B cell (primary cell): ENCODE measurements at regions not wholly inside any gene's neighbourhood (a gene's known extent, or its start where the extent isn't known, plus 50 kb on each side); places are given as distances from the start of the nearest gene placed in this dataset.

Source experiments
- ATAC-seq: fragments of 200-7000 bp; cut with Tn5 transposase; one replicate; pipeline ENCODE4 v1.10.0; 2021; ENCODE audit warnings: low read depth, mild to moderate bottlenecking, moderate number of reproducible peaks, moderate library complexity
- CTCF ChIA-PET: fragments of 350-600 bp; sonication (Branson Sonifier 250); formaldehyde crosslinking; loops from one replicate; lab custom pipeline; 2021; ENCODE audit warnings: antibody characterized with exemption, inconsistent platforms; lab: Charles Lee
- POLR2A ChIA-PET: fragments of 350-600 bp; sonication (Branson Sonifier 250); formaldehyde crosslinking; loops from one replicate; lab custom pipeline; 2021; ENCODE audit warnings: antibody characterized with exemption; lab: Charles Lee
- DNase-seq: peaks from one replicate; pipeline ENCODE4 v3.0.0; 2013
- H2AFZ ChIP-seq: 2 replicates; pipeline ENCODE4 v1.6.1; 2012; ENCODE audit warnings: mild to moderate bottlenecking, low read depth, low read length; ENCODE audit not compliant: insufficient read depth, poor library complexity, severe bottlenecking
- H3K27ac ChIP-seq, 2 donors: 1 replicate in 1 of 2; 2 replicates in 1 of 2; pipeline ENCODE4 v1.5.1; 2012 to 2013; ENCODE audit warnings: low read length in 2 of 2, mild to moderate bottlenecking in 2 of 2, moderate library complexity in 1 of 2
- H3K27me3 ChIP-seq, 4 experiments: fragments of 200-600 bp in 1 of 4; sonication (generic) in 1 of 4; replicated peaks in 1 of 4; 1 replicate in 2 of 4; 2 replicates in 2 of 4; pipeline versions ENCODE4 v1.6.1 to v1.7.0; 2013 to 2016; ENCODE audit warnings: low read length in 3 of 4, mild to moderate bottlenecking in 2 of 4, mixed read lengths in 1 of 4, moderate library complexity in 1 of 4; ENCODE audit not compliant: insufficient read depth in 4 of 4, control insufficient read depth in 3 of 4; ENCODE audit errors: control extremely low read depth in 1 of 4
- H3K36me3 ChIP-seq, 2 experiments: replicated peaks in 1 of 2; 1 replicate in 1 of 2; 2 replicates in 1 of 2; pipeline versions ENCODE4 v1.6.1 to v1.7.1; 2013; ENCODE audit warnings: low read length in 1 of 2; ENCODE audit not compliant: insufficient read depth in 2 of 2, control insufficient read depth in 1 of 2; ENCODE audit errors: control extremely low read depth in 1 of 2, extremely low read depth in 1 of 2
- H3K4me1 ChIP-seq, 2 donors: fragments of 200-600 bp in 1 of 2; sonication (generic) in 1 of 2; 1 replicate in 1 of 2; 2 replicates in 1 of 2; pipeline versions ENCODE4 v1.5.1 to v1.6.1; 2013 to 2017; ENCODE audit warnings: low read length in 2 of 2; ENCODE audit not compliant: control insufficient read depth in 2 of 2, insufficient read depth in 2 of 2
- H3K4me2 ChIP-seq: replicated peaks from 2 replicates; pipeline ENCODE3; 2012; ENCODE audit warnings: mild to moderate bottlenecking, low read depth, low read length; ENCODE audit not compliant: poor library complexity, severe bottlenecking
- H3K4me3 ChIP-seq, 5 experiments: fragments of 200-600 bp in 1 of 5; sonication (generic) in 1 of 5; 1 replicate in 3 of 5; 2 replicates in 2 of 5; pipeline versions ENCODE4 v1.5.1 to v1.7.0; 2011 to 2016; ENCODE audit warnings: low read length in 4 of 5, mild to moderate bottlenecking in 4 of 5, low read depth in 2 of 5, control low read depth in 1 of 5, moderate library complexity in 1 of 5; ENCODE audit not compliant: insufficient read depth in 1 of 5; ENCODE audit errors: control extremely low read depth in 1 of 5, extremely low read depth in 1 of 5
- H3K79me2 ChIP-seq: fragments of 200-600 bp; sonication (generic); one replicate; pipeline ENCODE4 v1.6.0; 2016; ENCODE audit warnings: low read length; ENCODE audit not compliant: control insufficient read depth, insufficient read depth
- H3K9ac ChIP-seq: fragments of 200-600 bp; sonication (generic); 2 replicates; pipeline ENCODE4 v1.6.1; 2017; ENCODE audit warnings: mild to moderate bottlenecking, low read length, moderate library complexity
- H3K9me3 ChIP-seq, 3 donors: one replicate each; pipeline versions ENCODE4 v1.6.1 to v1.7.1; 2013; ENCODE audit warnings: low read length in 2 of 3; ENCODE audit not compliant: control insufficient read depth in 2 of 3, insufficient read depth in 1 of 3; ENCODE audit errors: control extremely low read depth in 1 of 3
- H4K20me1 ChIP-seq: 2 replicates; pipeline ENCODE4 v1.6.0; 2012; ENCODE audit warnings: mild to moderate bottlenecking, low read length; ENCODE audit not compliant: insufficient read depth, control insufficient read depth, poor library complexity, severe bottlenecking
- H3K27ac Mint-ChIP-seq: one replicate; pipeline ENCODE4 v1.8.0; 2021; ENCODE audit warnings: mixed read lengths
- H3K27me3 Mint-ChIP-seq: one replicate; pipeline ENCODE4 v1.8.0; 2021; ENCODE audit warnings: mixed read lengths
- H3K4me1 Mint-ChIP-seq: one replicate; pipeline ENCODE4 v1.8.0; 2021; ENCODE audit warnings: mixed read lengths
- H3K4me3 Mint-ChIP-seq: one replicate; pipeline ENCODE4 v1.8.0; 2021; ENCODE audit warnings: mixed read lengths
- H3K9me3 Mint-ChIP-seq: one replicate; pipeline ENCODE4 v1.8.0; 2022; ENCODE audit warnings: mixed read lengths; ENCODE audit not compliant: insufficient read depth
- EZH2 ChIP-seq: IDR thresholded peaks from 2 replicates; pipeline ENCODE4 v1.6.1; 2012; ENCODE audit warnings: borderline replicate concordance, low read depth, mild to moderate bottlenecking, moderate library complexity, low read length; ENCODE audit not compliant: insufficient read depth, poor library complexity, severe bottlenecking
- WGBS: methylation state at CpG from one replicate; pipeline ENCODE4 v1.1.5; 2013; ENCODE audit warnings: missing lambda C conversion rate; ENCODE audit not compliant: insufficient coverage; 5-methylcytosine and 5-hydroxymethylcytosine counted together
- intact Hi-C: fragments of 100-400 bp; cut with micrococcal nuclease; formaldehyde crosslinking; loops from one replicate; pipeline ENCODE4 v1.10.0; 2022
- TF ChIP-seq, protein P1 (sequence below): fragments of 200-600 bp; IDR thresholded peaks from one replicate; pipeline ENCODE4 v1.8.0; 2022; ENCODE audit warnings: antibody characterized with exemption, mild to moderate bottlenecking

DNA sequence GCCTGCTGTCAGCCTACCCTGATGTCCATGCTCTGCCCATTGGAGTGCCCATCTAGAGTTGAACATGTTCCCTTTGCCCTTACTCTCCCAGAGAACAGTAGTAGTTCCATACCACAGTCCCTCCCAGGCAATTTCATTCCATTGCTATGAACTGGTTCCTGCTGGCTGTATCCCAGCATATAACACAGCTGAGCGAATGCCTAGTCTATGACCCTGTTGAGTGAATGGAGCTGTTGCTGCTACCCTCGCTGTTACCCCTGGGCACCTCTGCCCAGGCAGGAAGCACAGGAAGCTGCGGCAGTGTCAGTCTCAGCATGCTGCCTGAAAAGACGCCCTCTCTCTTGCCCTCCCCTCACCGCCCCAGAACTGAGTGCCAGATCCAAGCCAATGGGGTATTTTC is 73.3 kb downstream of the SOX3 start:
- H3K9me3 Mint-ChIP-seq: no peaks in the 10 kb centered on the region
- 69% methylated on average over 2 of the region's 5 CpGs for WGBS
- no peak overlapping the region for H3K4me3 Mint-ChIP-seq

DNA sequence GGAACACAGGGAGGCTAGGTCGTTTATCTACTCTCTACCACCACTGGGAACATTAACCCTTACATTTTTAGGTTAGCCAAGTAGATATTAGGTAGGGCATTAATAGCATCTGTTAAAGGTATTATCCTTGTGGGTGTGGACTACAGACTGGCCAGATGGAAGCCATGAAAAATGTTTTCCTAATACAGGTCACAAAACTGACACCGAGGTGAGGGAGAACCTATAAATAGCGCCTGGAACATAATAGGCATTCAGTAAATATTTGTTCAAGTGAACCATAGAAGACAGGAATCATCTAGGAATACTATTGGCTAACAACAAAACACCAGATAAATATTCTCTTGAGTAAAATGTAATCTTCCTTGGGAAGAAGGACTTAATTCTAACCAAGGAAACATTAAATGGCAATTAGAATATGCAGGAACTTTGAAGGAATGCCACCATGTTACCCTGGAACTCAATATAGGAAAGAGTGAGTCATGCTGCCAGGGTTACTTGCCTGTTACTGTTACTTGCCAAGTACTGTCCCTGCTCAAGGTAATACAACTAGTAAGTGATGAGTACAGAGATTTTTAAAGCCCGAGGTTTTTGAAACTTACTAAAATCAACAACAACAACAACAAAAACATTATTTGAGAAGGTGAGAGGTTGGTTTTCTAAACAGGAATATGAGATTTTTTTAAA is 79.0 kb downstream of the SOX3 start:
- ChIA-PET POLR2A (no interaction called here), CTCF (no interaction called here)
- Mint-ChIP-seq H3K27ac (no peak overlapping the region), H3K27me3 (no peaks in the 10 kb centered on the region), H3K9me3 (no peaks in the 10 kb centered on the region), H3K4me3 (no peak overlapping the region), H3K4me1 (no peaks in the 10 kb centered on the region)
- Histone ChIP-seq H3K79me2 (no peaks in the 10 kb centered on the region), H3K36me3 (no peaks in the 10 kb centered on the region), H3K27me3 (no peaks in the 10 kb centered on the region), H4K20me1 (no peaks in the 10 kb centered on the region), H3K9ac (no peak overlapping the region), H3K9me3 (no peaks in the 10 kb centered on the region), H3K4me3 (no peak overlapping the region), H2AFZ (no peak overlapping the region), H3K4me2 (no peak overlapping the region), H3K27ac (no peak overlapping the region), H3K4me1 (no peaks in the 10 kb centered on the region)
- DNase-seq (no peak), ATAC-seq (no peak)
- WGBS: no CpG with 5 or more reads among the region's 4 CpGs
- TF ChIP-seq EZH2: no peak
- TF ChIP-seq, protein P1, sequence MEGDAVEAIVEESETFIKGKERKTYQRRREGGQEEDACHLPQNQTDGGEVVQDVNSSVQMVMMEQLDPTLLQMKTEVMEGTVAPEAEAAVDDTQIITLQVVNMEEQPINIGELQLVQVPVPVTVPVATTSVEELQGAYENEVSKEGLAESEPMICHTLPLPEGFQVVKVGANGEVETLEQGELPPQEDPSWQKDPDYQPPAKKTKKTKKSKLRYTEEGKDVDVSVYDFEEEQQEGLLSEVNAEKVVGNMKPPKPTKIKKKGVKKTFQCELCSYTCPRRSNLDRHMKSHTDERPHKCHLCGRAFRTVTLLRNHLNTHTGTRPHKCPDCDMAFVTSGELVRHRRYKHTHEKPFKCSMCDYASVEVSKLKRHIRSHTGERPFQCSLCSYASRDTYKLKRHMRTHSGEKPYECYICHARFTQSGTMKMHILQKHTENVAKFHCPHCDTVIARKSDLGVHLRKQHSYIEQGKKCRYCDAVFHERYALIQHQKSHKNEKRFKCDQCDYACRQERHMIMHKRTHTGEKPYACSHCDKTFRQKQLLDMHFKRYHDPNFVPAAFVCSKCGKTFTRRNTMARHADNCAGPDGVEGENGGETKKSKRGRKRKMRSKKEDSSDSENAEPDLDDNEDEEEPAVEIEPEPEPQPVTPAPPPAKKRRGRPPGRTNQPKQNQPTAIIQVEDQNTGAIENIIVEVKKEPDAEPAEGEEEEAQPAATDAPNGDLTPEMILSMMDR: no peak
- intact Hi-C loops: no loop called here

More for the DNA sequence above, 73.3 kb downstream of the SOX3 start:
- ChIA-PET CTCF (no interaction called here), POLR2A (no interaction called here)
- TF ChIP-seq, protein P1: no peak
- TF ChIP-seq EZH2: no peak
- no peaks in the 10 kb centered on the region for H3K27me3 ChIP-seq
- H3K27ac Mint-ChIP-seq: no peak overlapping the region
- H2AFZ ChIP-seq: no peak overlapping the region
- no peaks in the 10 kb centered on the region for H3K4me1 Mint-ChIP-seq
- no peak overlapping the region for H3K27ac ChIP-seq
- no peaks in the 10 kb centered on the region for H4K20me1 ChIP-seq
- peaks cover 3% of the 10 kb centered on the region for H3K27me3 Mint-ChIP-seq
- H3K4me2 ChIP-seq: no peak overlapping the region
- no peaks in the 10 kb centered on the region for H3K79me2 ChIP-seq
- no peaks in the 10 kb centered on the region for H3K4me1 ChIP-seq
- no peak overlapping the region for H3K4me3 ChIP-seq
- ATAC-seq (no peak), DNase-seq (no peak)
- intact Hi-C loops: no loop called here
- no peaks in the 10 kb centered on the region for H3K9me3 ChIP-seq
- H3K9ac ChIP-seq: no peak overlapping the region
- no peaks in the 10 kb centered on the region for H3K36me3 ChIP-seq
